H9 (cell line): ENCODE measurements at regions not wholly inside any gene's neighbourhood (a gene's known extent, or its start where the extent isn't known, plus 50 kb on each side); places are given as distances from the start of the nearest gene placed in this dataset.

Experiments used
- DNase-seq: peaks from one replicate; pipeline ENCODE4 v3.0.0-alpha.2; 2017
- H2AFZ ChIP-seq: one replicate; pipeline ENCODE4 v1.6.1; 2013; ENCODE audit warnings: mild to moderate bottlenecking, low read length, control low read depth, moderate library complexity
- H2AK5ac ChIP-seq: 2 replicates; pipeline ENCODE4 v1.6.1; 2013; ENCODE audit warnings: low read length, control low read depth, mixed read lengths; ENCODE audit not compliant: insufficient read length
- H2BK120ac ChIP-seq: one replicate; pipeline ENCODE4 v1.6.1; 2013; ENCODE audit warnings: low read depth, mild to moderate bottlenecking, low read length, control low read depth, inconsistent platforms; ENCODE audit not compliant: poor library complexity, severe bottlenecking
- H2BK12ac ChIP-seq: 2 replicates; pipeline ENCODE4 v1.6.1; 2013; ENCODE audit warnings: low read length, control low read depth, mixed read lengths, low read depth; ENCODE audit not compliant: insufficient read length
- H2BK15ac ChIP-seq: 2 replicates; pipeline ENCODE4 v1.6.1; 2013; ENCODE audit warnings: low read depth, low read length, control low read depth
- H2BK20ac ChIP-seq: one replicate; pipeline ENCODE4 v1.6.1; 2013; ENCODE audit warnings: low read depth, mild to moderate bottlenecking, low read length, control low read depth, inconsistent platforms; ENCODE audit not compliant: poor library complexity, severe bottlenecking
- H2BK5ac ChIP-seq: 2 replicates; pipeline ENCODE4 v1.6.1; 2013; ENCODE audit warnings: low read length, control low read depth, mixed read lengths; ENCODE audit not compliant: insufficient read length
- H3K14ac ChIP-seq: 2 replicates; pipeline ENCODE4 v1.6.1; 2013; ENCODE audit warnings: low read length, control low read depth; ENCODE audit not compliant: insufficient read depth
- H3K18ac ChIP-seq: 2 replicates; pipeline ENCODE4 v1.6.1; 2013; ENCODE audit warnings: low read depth, mild to moderate bottlenecking, mixed read lengths, low read length, control low read depth; ENCODE audit not compliant: insufficient read length
- H3K23ac ChIP-seq: 2 replicates; pipeline ENCODE4 v1.6.1; 2013; ENCODE audit warnings: low read length, control low read depth, mixed read lengths, low read depth; ENCODE audit not compliant: insufficient read length
- H3K23me2 ChIP-seq: 2 replicates; pipeline ENCODE4 v1.6.1; 2013; ENCODE audit warnings: low read depth, mild to moderate bottlenecking, mixed read lengths, low read length, control low read depth; ENCODE audit not compliant: insufficient read length, poor library complexity, severe bottlenecking
- H3K27ac ChIP-seq: 2 replicates; pipeline ENCODE4 v1.5.1; 2013; ENCODE audit warnings: low read length, control low read depth, mixed read lengths, low read depth; ENCODE audit not compliant: insufficient read length
- H3K27me3 ChIP-seq: 2 replicates; pipeline ENCODE4 v1.6.1; 2013; ENCODE audit warnings: low read length, control low read depth, inconsistent platforms; ENCODE audit not compliant: insufficient read depth
- H3K4ac ChIP-seq: 2 replicates; pipeline ENCODE4 v1.6.1; 2013; ENCODE audit warnings: low read depth, mild to moderate bottlenecking, control low read depth, inconsistent platforms, low read length, moderate library complexity
- H3K4me1 ChIP-seq: 2 replicates; pipeline ENCODE4 v1.6.1; 2013; ENCODE audit warnings: low read length, control low read depth, inconsistent platforms; ENCODE audit not compliant: insufficient read depth
- H3K4me2 ChIP-seq: 2 replicates; pipeline ENCODE4 v1.6.1; 2013; ENCODE audit warnings: low read length, control low read depth, mixed read lengths; ENCODE audit not compliant: insufficient read length, insufficient read depth
- H3K56ac ChIP-seq: 2 replicates; pipeline ENCODE4 v1.6.1; 2013; ENCODE audit warnings: low read depth, mild to moderate bottlenecking, mixed read lengths, low read length, control low read depth; ENCODE audit not compliant: insufficient read length
- H3K79me1 ChIP-seq: 2 replicates; pipeline ENCODE4 v1.6.1; 2013; ENCODE audit warnings: low read depth, mild to moderate bottlenecking, moderate library complexity, low read length, control low read depth, inconsistent platforms; ENCODE audit not compliant: insufficient read depth, poor library complexity, severe bottlenecking
- H3K79me2 ChIP-seq: 2 replicates; pipeline ENCODE4 v1.6.1; 2013; ENCODE audit warnings: low read length, control low read depth, inconsistent platforms; ENCODE audit not compliant: insufficient read depth
- H3K9ac ChIP-seq: 2 replicates; pipeline ENCODE4 v1.6.1; 2013; ENCODE audit warnings: low read length, control low read depth, mixed read lengths; ENCODE audit not compliant: insufficient read length; ENCODE audit errors: extremely low read depth
- H3K9me3 ChIP-seq: one replicate; pipeline ENCODE4 v1.6.1; 2013; ENCODE audit warnings: low read depth, low read length, inconsistent platforms; ENCODE audit not compliant: control insufficient read depth
- H3T11ph ChIP-seq: one replicate; pipeline ENCODE4 v1.6.1; 2013; ENCODE audit warnings: mild to moderate bottlenecking, low read length, control low read depth, inconsistent platforms
- H4K20me1 ChIP-seq: one replicate; pipeline ENCODE4 v1.6.1; 2013; ENCODE audit not compliant: control insufficient read depth, insufficient read length, insufficient read depth
- H4K5ac ChIP-seq: 2 replicates; pipeline ENCODE4 v1.6.1; 2013; ENCODE audit warnings: low read depth, mild to moderate bottlenecking, mixed read lengths, low read length, control low read depth; ENCODE audit not compliant: insufficient read length
- H4K8ac ChIP-seq: replicated peaks from 2 replicates; pipeline ENCODE4 v1.6.1; 2013; ENCODE audit warnings: low read length, control low read depth, mixed read lengths, low read depth; ENCODE audit not compliant: insufficient read length
- H4K91ac ChIP-seq: 2 replicates; pipeline ENCODE4 v1.6.1; 2013; ENCODE audit warnings: low read depth, mild to moderate bottlenecking, moderate library complexity, mixed read lengths, low read length, control low read depth; ENCODE audit not compliant: insufficient read length
- H3K27ac Mint-ChIP-seq, 3 experiments: 2 replicates in 2 of 3; 3 replicates in 1 of 3; pipeline ENCODE4 v1.8.0; 2020 to 2021; ENCODE audit warnings: mixed read lengths in 3 of 3, mild to moderate bottlenecking in 1 of 3, moderate library complexity in 1 of 3
- H3K27me3 Mint-ChIP-seq: 2 replicates; pipeline ENCODE4 v1.8.0; 2021; ENCODE audit warnings: low read depth, mild to moderate bottlenecking, moderate library complexity, mixed read lengths
- H3K36me3 Mint-ChIP-seq, 3 experiments: 2 replicates in 2 of 3; 3 replicates in 1 of 3; pipeline ENCODE4 v1.8.0; 2020 to 2021; ENCODE audit warnings: low read depth in 3 of 3, mixed read lengths in 3 of 3; ENCODE audit not compliant: insufficient read depth in 1 of 3
- H3K4me1 Mint-ChIP-seq, 2 experiments: 2 replicates each; pipeline ENCODE4 v1.8.0; 2020; ENCODE audit warnings: mixed read lengths in 2 of 2
- H3K4me3 Mint-ChIP-seq, 2 experiments: 2 replicates in 1 of 2; 3 replicates in 1 of 2; pipeline ENCODE4 v1.8.0; 2020 to 2021; ENCODE audit warnings: mild to moderate bottlenecking in 2 of 2, mixed read lengths in 2 of 2, moderate library complexity in 1 of 2
- H3K9me3 Mint-ChIP-seq, 2 experiments: 2 replicates in 1 of 2; 3 replicates in 1 of 2; pipeline ENCODE4 v1.8.0; 2020; ENCODE audit warnings: mild to moderate bottlenecking in 2 of 2, mixed read lengths in 2 of 2, moderate library complexity in 1 of 2
- CTCF ChIP-seq: fragments of 200-600 bp; sonication (generic); conservative IDR thresholded peaks from 3 replicates; pipeline ENCODE4 v1.8.0; 2021; ENCODE audit warnings: antibody characterized with exemption, mild to moderate bottlenecking
- WGBS: extraction: QIAGEN DNeasy Blood & Tissue Kit; methylation state at CpG from one replicate; pipeline ENCODE4 v1.1.7; 2013; ENCODE audit warnings: missing lambda C conversion rate, low lambda C conversion rate, mixed read lengths; ENCODE audit not compliant: insufficient read length; ENCODE audit errors: extremely low coverage; 5-methylcytosine and 5-hydroxymethylcytosine counted together

GRCh38 chr2:153179808-153180207 lies 298.8 kb downstream of the RPRM start:
- Histone ChIP-seq H3K4me1 (no peaks in the 10 kb centered on the region), H2BK15ac (no peak overlapping the region), H3K4ac (no peak overlapping the region), H3K9me3 (no peaks in the 10 kb centered on the region), H2BK5ac (no peak overlapping the region), H3K14ac (no peak overlapping the region), H3K79me1 (no peaks in the 10 kb centered on the region), H3K23me2 (no peaks in the 10 kb centered on the region), H3K4me2 (no peak overlapping the region), H2BK20ac (no peak overlapping the region), H3K56ac (no peak overlapping the region), H2BK12ac (no peak overlapping the region), H4K91ac (no peak overlapping the region), H4K5ac (no peak overlapping the region), H3K27me3 (no peaks in the 10 kb centered on the region), H2AK5ac (no peak overlapping the region), H3T11ph (no peak overlapping the region), H2AFZ (no peak overlapping the region), H3K9ac (no peak overlapping the region), H4K8ac (no peak overlapping the region), H4K20me1 (no peaks in the 10 kb centered on the region), H3K79me2 (no peaks in the 10 kb centered on the region), H3K18ac (no peak overlapping the region), H3K27ac (no peak overlapping the region), H3K23ac (no peak overlapping the region), H2BK120ac (no peak overlapping the region)
- no peaks in the 10 kb centered on the region for H3K36me3 Mint-ChIP-seq
- no peak overlapping the region for H3K27ac Mint-ChIP-seq
- no peaks in the 10 kb centered on the region for H3K27me3 Mint-ChIP-seq
- no peak for DNase-seq
- H3K9me3 Mint-ChIP-seq: peaks cover 0 to under 1% of the 10 kb centered on the region in 2 experiments; a peak in 2 of 5 replicates
- no peak for TF ChIP-seq CTCF
- no peak overlapping the region for H3K4me3 Mint-ChIP-seq
- no peaks in the 10 kb centered on the region for H3K4me1 Mint-ChIP-seq
- WGBS: no CpG with 5 or more reads among the region's 1 CpG
